ENCODE measurements at regions not wholly inside any gene's neighbourhood (a gene's known extent, or its start where the extent isn't known, plus 50 kb on each side); places are given as distances from the start of the nearest gene placed in this dataset.

DNA sequence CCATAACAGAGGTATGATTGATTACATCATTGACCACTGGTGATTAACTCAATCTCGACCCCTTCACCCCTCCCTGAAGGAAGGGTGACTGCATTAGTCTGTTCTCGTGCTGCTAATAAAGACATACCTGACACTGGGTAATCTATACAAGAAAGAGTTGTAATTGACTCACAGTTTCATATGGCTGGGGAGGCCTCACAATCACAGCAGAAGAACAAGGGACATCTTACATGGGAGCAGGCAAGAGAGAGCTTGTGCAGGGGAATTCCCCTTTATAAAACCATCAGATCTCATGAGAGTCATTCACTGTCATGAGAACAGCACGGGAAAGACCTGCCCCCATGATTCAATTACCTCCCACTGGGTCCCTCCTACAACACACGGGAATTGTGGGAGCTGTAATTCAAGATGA lies 55.9 kb upstream of the TMCC3 start:
- no peaks in the 10 kb centered on the region for H4K20me1 ChIP-seq (ENCODE audit: insufficient read depth, low read length)
- no peak overlapping the region for H3K4me3 ChIP-seq (replicated peaks in 1 of 3; ENCODE audit: insufficient read depth in 1 of 3, low read depth in 2 of 3, low read length in 3 of 3)
- no peak overlapping the region for H3K9ac ChIP-seq (ENCODE audit: insufficient read depth, low read depth, low read length)
- ATAC-seq = no peak
- H3K27ac ChIP-seq (ENCODE audit: extremely low read length, insufficient read depth, low read length) = no peak overlapping the region
- in situ Hi-C loops (cut with HindIII; ENCODE audit: extremely low pct_ligation_motif_present, low pct_unique_long_range_greater_than_20kb) (no loop called here), intact Hi-C loops (cut with micrococcal nuclease; ENCODE audit: unreplicated experiment) (no loop called here)
- H3K9me3 ChIP-seq (ENCODE audit: low read length) = no peaks in the 10 kb centered on the region
- no peaks in the 10 kb centered on the region for H3K36me3 ChIP-seq (replicated peaks in 1 of 2; ENCODE audit: control insufficient read depth in 1 of 2, insufficient read depth in 2 of 2, low read length in 2 of 2)
- ChIA-PET CTCF (ENCODE audit: low intra/inter-chr PET ratio, low total read pairs) (no interaction called here), POLR2A (no interaction called here)
- no peak for DNase-seq (ENCODE audit: low spot score)
- H2AFZ ChIP-seq (ENCODE audit: low read length) = no peak overlapping the region
- no peaks in the 10 kb centered on the region for H3K4me1 ChIP-seq (ENCODE audit: insufficient read depth, low read length)
- no peak for TF ChIP-seq FOXK1 (CRISPR knock-in tag; IDR thresholded peaks at IDR 0.05; ENCODE audit: borderline replicate concordance, low read depth)
- no peak for TF ChIP-seq JUNB (CRISPR knock-in tag; IDR thresholded peaks at IDR 0.05; ENCODE audit: borderline replicate concordance)
- TF ChIP-seq ZNF775 (CRISPR knock-in tag; IDR thresholded peaks at IDR 0.05; ENCODE audit: borderline replicate concordance) = no peak
- no peak for TF ChIP-seq NR2F6 (IDR thresholded peaks at IDR 0.05)
- TF ChIP-seq NR2F6 (CRISPR knock-in tag; IDR thresholded peaks at IDR 0.05) = no peak
- TF ChIP-seq ZNF572 (CRISPR knock-in tag; IDR thresholded peaks at IDR 0.05) = no peak
- TF ChIP-seq SRY (CRISPR knock-in tag; IDR thresholded peaks at IDR 0.05) = no peak
- 0 out of 5 replicates have a peak, but pooled peaks cover 0 to 3% of the 10 kb centered on the region in 2 experiments for H3K27me3 ChIP-seq (ENCODE audit: control insufficient read depth in 1 of 2, insufficient read depth in 2 of 2, low read length in 2 of 2)
- H3K4me2 ChIP-seq (ENCODE audit: low read depth, low read length) = no peak overlapping the region
- no peak for FAIRE-seq
- no peaks in the 10 kb centered on the region for H3K79me2 ChIP-seq (ENCODE audit: insufficient read depth, low read length)
- no TSS peak for BruUV-seq (replicated peaks)
- whole genome bisulfite sequencing (ENCODE audit: low lambda C conversion rate) = 2% methylated on average over 4 of the region's 4 CpGs

DNA sequence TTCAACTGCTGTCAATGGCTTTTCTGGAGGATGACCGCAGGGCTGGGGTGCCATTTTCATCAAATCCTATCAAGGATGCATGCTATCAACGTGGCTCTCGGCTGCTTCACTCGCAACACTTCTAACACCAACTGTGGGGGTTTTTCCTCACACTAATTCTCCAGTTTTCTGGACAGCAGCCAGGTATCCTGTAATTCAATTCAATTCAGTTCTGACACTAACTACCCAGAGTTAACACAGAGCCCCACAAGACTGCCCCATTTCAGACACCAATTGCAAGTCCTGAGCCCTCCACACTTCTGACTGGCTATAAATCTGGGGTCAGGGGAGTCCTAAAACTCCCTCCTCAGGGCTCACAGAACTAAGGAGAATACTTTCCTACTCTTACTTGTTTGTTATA lies 55.3 kb upstream of the TMCC3 start:
- Histone ChIP-seq H3K9ac (ENCODE audit: insufficient read depth, low read depth, low read length) (no peak overlapping the region), H3K9me3 (ENCODE audit: low read length) (no peaks in the 10 kb centered on the region), H3K4me1 (ENCODE audit: insufficient read depth, low read length) (no peaks in the 10 kb centered on the region), H3K36me3 (replicated peaks in 1 of 2; ENCODE audit: control insufficient read depth in 1 of 2, insufficient read depth in 2 of 2, low read length in 2 of 2) (no peaks in the 10 kb centered on the region), H3K4me3 (replicated peaks in 1 of 3; ENCODE audit: insufficient read depth in 1 of 3, low read depth in 2 of 3, low read length in 3 of 3) (no peak overlapping the region), H3K4me2 (ENCODE audit: low read depth, low read length) (no peak overlapping the region), H3K27me3 (ENCODE audit: control insufficient read depth in 1 of 2, insufficient read depth in 2 of 2, low read length in 2 of 2) (0 out of 5 replicates have a peak, but pooled peaks cover 0 to 3% of the 10 kb centered on the region in 2 experiments), H4K20me1 (ENCODE audit: insufficient read depth, low read length) (no peaks in the 10 kb centered on the region), H2AFZ (ENCODE audit: low read length) (no peak overlapping the region), H3K27ac (ENCODE audit: extremely low read length, insufficient read depth, low read length) (no peak overlapping the region), H3K79me2 (ENCODE audit: insufficient read depth, low read length) (no peaks in the 10 kb centered on the region)
- POLR2A ChIA-PET = no interaction called here
- CTCF ChIA-PET (ENCODE audit: low intra/inter-chr PET ratio, low total read pairs) = no interaction called here
- TF ChIP-seq ZFX (CRISPR knock-in tag; IDR thresholded peaks at IDR 0.05; ENCODE audit: low read depth) = no peak
- TF ChIP-seq ZNF672 (CRISPR knock-in tag; IDR thresholded peaks at IDR 0.05) = no peak
- DNase-seq (ENCODE audit: low spot score) (no peak), FAIRE-seq (no peak), ATAC-seq (no peak)
- no TSS peak for BruUV-seq (replicated peaks)
- 77% methylated on average over 4 of the region's 4 CpGs for WGBS (ENCODE audit: low lambda C conversion rate)
- intact Hi-C loops (cut with micrococcal nuclease; ENCODE audit: unreplicated experiment) (no loop called here), in situ Hi-C loops (cut with HindIII; ENCODE audit: extremely low pct_ligation_motif_present, low pct_unique_long_range_greater_than_20kb) (no loop called here)
